GM19468 (cell line): ENCODE measurements at regions not wholly inside any gene's neighbourhood (a gene's known extent, or its start where the extent isn't known, plus 50 kb on each side); places are given as distances from the start of the nearest gene placed in this dataset.
"Not testable (repeated sequence)": the region's sequence is repeated elsewhere in the genome, so short reads cannot be mapped to it uniquely, and the experiment has no call there.

ENCODE experiments used
- ATAC-seq: cut with Tn5 transposase; IDR thresholded peaks from one replicate; pipeline ENCODE4 v1.9.1; 2021; ENCODE audit warnings: mild to moderate bottlenecking, moderate library complexity, moderate number of reproducible peaks; ENCODE audit not compliant: unreplicated experiment; ENCODE audit errors: extremely low read depth

DNA sequence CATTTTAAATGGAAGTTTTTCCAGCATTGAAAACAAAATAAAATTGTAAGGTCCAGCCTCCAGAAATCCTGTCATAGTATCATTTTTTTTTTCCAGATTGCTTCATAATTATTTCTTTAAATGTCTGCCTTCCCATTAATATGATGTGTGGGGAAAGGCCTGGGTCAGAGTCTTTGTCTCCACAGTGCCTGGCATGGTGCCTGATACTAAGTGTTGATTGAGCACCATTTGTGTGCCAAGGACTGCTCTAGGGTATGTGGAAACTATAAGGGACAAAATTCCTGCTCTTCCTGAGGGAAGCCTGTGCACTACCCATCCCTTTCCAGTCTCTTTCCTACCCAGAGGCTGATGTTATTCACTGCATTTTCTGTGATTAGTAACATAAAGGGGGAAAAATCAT, 53.1 kb upstream of the BEND4 start:
- ATAC-seq: no peak

GRCh38 chr4:42216664-42217063, 64.2 kb upstream of the BEND4 start:
- ATAC-seq: no peak

- no peak for ATAC-seq
These were observed 72.8 kb upstream of the BEND4 start for GRCh38 chr4:42225286-42225685.

DNA sequence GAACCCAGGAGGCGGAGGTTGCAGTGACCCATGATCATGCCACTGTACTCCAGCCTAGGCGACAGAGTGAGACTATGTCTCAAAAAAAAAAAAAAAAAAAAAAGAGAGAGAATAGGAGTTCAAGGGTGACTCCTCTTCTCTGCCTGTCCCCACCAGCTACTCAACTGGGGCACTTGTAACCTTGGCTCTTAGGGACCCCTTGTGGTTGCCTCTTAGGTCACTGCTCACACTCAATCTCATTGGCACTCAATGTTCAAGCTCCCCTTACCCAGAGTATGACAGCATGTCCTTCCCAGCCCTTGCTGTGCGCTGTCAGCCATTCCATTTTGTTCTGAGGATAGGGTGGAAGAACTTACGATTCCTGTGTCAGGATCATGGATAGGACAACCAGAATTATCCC, 82.4 kb upstream of the BEND4 start:
- ATAC-seq: no peak

DNA sequence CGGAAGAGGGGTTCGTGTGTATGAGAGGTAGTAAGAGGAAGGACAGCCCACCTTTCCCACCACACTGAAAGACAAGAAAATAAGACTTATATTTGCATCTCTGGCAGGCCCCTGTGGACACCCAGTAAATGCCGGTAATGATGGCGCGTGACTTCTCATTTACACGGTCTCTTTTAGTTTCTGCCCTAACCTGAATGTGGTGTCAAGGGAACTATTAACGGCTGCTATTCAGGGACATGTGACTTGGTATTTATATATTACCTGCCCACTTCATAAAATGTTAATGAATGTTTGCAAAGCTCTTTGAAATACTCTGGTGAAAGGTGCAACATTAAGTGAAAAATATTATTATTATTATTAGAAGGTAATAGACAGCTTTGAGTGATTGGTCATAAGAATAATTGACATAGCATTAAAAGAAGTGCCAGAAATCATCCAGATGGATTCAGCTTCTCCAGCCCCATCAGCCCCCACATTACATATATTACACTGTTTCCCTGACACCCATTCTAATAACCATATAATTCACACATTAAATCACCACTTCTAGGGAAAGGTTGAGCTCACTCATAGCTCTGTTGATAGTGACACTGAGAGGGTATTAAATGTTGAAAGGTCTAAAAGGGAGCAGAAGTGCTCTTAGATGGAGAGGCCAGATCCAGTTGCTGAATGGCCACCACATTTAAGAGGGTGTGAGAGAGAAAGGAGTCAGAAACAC, 83.0 kb upstream of the BEND4 start:
- ATAC-seq: no peak

DNA sequence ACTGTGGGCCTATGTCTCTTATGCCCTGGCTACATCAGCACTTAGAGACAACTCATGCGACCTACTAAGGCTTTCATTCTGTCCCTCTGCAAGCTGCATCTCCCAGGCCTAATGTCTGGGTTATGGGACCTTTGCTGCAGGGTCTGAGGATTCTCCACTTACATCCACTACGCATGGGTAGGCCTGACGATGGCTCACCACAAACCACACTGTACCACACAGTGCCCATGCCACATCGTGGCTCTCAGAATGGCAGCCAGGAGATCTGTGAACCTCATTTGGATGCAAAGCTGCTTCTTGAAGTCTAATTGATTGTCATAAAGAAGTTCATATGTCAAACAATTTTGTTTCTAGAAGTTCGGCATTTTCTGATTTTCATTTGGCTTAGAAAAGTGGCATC, 84.6 kb upstream of the BEND4 start:
- ATAC-seq: no peak

DNA sequence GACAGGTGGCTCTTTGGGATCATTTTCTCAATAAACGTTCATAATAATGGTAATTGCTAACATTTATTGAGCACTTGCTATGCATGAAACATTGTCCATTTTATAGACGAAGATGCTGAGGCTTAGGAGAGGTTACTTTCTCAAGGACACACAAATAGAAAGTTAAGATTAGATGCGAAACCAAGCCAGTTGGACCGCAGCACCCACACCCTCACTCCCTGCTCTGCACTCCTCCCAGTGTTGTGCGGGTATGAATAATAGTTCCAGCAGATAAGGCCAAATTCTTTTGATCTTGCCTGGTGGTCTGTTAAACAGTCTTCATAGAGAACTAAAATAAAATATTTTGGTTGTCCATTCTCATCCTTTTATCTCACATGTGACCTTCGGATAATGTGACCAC, 85.0 kb upstream of the BEND4 start:
- ATAC-seq: no peak

- no peak for ATAC-seq
These were observed 96.5 kb upstream of the BEND4 start for GRCh38 chr4:42248972-42249371.

GRCh38 chr4:42252315-42252714, 99.9 kb upstream of the BEND4 start:
- ATAC-seq: no peak

- ATAC-seq: not testable (repeated sequence)
These were observed 105.2 kb upstream of the BEND4 start for GRCh38 chr4:42257645-42258044.

DNA sequence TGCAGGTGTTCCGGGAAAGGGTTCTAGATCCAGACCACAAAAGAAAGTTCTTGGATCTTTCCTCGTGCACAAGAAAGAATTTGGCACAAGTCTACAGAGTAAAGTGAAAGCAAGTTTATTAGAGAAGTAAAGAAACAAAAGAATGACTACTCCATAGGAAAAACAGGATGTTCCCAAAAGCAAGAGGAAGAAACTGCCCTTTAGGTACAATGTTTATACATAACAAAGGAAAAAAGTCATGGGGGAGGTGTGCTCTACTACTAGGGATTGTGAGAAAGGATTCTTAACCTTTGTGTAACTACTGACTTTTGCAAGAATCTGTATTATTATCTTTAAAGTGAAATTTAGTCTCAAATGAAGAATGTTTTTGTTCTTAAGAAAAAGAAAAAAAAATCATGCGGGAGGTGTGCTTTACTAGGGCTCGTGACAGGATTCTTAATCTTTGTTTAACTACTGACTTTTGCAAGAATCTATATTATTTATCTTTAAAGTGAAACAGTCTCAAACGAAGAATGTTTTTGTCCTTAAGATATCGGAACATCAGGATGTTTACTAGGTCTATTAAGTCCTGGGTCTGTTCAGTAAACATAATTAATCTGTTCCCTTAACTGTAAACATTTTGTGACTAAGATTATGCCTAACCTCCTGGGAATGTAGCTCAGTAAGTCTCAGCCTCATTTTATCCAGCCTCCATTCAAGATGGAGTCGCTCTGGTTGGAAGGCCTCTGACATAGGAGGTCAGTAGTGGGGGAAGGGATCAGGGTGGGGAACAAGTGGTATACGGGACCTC, 110.4 kb upstream of the BEND4 start:
- ATAC-seq: no peak

- no peak for ATAC-seq
These were observed 113.5 kb upstream of the BEND4 start for GRCh38 chr4:42265782-42266602.

GRCh38 chr4:42267724-42268123, 115.3 kb upstream of the BEND4 start:
- no peak for ATAC-seq

GRCh38 chr4:42268824-42269223, 116.4 kb upstream of the BEND4 start:
- no peak for ATAC-seq

- no peak for ATAC-seq
These were observed 118.6 kb upstream of the BEND4 start for GRCh38 chr4:42271096-42271495.

DNA sequence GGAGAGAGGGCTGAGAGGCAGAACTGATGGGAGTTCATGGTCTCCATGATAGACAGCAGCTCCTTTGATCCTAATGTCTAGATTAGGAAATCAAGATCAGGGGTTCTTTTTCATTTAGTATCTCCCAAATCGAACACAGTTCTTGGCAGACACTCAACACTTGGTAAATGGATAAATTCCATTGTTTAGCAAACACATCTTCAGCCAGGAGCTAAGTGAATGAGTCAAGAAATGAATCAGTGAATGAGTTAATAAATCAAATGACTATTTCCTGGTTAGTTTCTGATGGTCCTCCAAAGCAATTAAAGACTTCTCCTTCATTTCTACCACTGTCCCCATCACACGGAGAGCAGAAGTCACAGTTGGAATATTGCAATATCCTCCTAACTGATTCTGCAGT, 120.0 kb upstream of the SHISA3 start:
- ATAC-seq: no peak

- no peak for ATAC-seq
These were observed 118.5 kb upstream of the SHISA3 start for GRCh38 chr4:42278709-42279324.

DNA sequence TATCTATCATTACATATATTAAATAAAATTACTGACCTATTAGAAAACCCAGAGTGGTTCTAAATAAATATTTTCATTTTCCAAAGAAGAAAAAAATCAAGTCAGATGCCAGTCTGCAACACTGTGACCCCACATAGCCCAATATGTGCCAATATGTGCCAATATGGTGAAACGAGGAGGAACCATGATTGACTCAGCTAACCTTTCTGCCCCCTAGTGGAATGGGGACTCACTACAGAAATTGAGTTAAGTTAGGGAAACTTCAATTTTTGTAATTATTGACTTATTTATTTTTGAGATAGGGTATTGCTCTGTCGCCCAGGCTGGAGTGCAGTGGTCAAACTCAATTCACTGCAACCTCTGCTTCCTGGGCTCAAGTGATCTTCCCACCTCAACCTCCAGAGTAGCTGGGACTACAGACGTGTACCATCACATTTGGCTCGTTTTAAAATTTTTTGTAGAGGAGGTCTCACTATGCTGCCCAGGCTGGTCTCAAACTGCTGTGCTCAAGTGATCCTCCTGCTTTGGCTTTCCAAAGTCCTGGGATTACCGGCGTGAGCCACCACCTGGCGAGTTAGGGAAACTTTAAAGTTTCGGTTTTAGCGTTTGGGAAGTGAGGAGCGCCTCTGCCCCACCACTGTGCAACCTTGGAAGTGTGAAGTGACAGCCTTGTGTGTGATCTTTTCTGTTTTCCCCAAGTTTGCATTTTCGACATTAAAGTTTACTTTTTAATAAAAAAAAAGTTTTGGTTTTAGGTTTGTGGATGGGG, 116.8 kb upstream of the SHISA3 start:
- no peak for ATAC-seq

DNA sequence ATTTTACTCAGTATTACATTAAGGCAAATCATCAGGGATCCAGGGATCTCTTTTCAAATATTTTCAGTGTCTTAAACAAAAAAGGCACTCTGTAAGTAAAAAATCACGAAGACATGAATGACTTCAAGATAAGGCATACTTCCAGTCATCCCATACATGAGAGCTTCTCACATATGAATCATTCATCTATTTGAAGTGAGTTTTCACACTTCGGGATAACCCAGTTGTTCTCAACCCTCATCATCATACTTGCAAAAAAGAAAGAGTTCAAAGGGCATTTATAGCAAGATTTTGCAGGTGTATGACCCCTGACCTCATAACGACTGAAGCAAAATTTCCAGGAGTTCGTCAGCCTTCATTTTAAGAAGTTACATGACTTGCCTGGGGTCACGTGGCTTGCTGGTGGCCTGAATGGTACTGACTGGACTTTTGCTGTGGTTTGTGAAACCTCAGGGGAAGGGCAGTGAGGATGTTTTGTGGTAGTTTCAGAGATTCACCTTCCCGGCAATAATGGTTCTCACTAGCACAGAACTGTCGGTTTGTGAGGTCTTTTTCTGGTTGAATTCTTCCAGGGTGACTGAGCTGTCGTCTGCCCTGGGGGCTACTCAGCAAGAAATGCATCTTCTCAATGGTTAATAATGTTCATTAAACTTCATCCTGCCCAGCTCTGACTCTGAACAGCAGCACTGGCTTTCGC, 115.8 kb upstream of the SHISA3 start:
- ATAC-seq: peak; percentile 15
